Mesenchymal stem cell (in vitro differentiated cells and primary cell): ENCODE measurements at regions not wholly inside any gene's neighbourhood (a gene's known extent, or its start where the extent isn't known, plus 50 kb on each side); places are given as distances from the start of the nearest gene placed in this dataset.

Source experiments
- DNase-seq: peaks from one replicate; pipeline ENCODE4 v3.0.0-alpha.2; 2013
- H2AFZ ChIP-seq: one replicate; pipeline ENCODE4 v1.6.1; 2013; ENCODE audit warnings: low read depth, mild to moderate bottlenecking, control low read depth, inconsistent platforms, low read length, moderate library complexity
- H2AK5ac ChIP-seq: 2 replicates; pipeline ENCODE4 v1.6.1; 2013; ENCODE audit warnings: low read length, moderate library complexity, mild to moderate bottlenecking, inconsistent platforms; ENCODE audit not compliant: severe bottlenecking
- H2BK120ac ChIP-seq: one replicate; pipeline ENCODE4 v1.6.1; 2013; ENCODE audit warnings: low read depth, mild to moderate bottlenecking, inconsistent platforms, low read length, moderate library complexity
- H2BK12ac ChIP-seq, 2 experiments: one replicate each; pipeline ENCODE4 v1.6.1; 2013; ENCODE audit warnings: inconsistent platforms in 2 of 2, low read length in 2 of 2, mild to moderate bottlenecking in 2 of 2, moderate library complexity in 2 of 2, control low read depth in 1 of 2
- H2BK15ac ChIP-seq: one replicate; pipeline ENCODE4 v1.6.1; 2013; ENCODE audit warnings: mild to moderate bottlenecking, low read depth, inconsistent platforms; ENCODE audit not compliant: poor library complexity, severe bottlenecking
- H2BK5ac ChIP-seq: 2 replicates; pipeline ENCODE4 v1.6.1; 2013; ENCODE audit warnings: low read depth, mild to moderate bottlenecking, low read length, control low read depth, inconsistent platforms; ENCODE audit not compliant: poor library complexity, severe bottlenecking
- H3K14ac ChIP-seq, 2 experiments: one replicate each; pipeline ENCODE4 v1.6.1; 2013; ENCODE audit warnings: inconsistent platforms in 2 of 2, low read length in 2 of 2, control low read depth in 1 of 2, mild to moderate bottlenecking in 1 of 2, moderate library complexity in 1 of 2
- H3K18ac ChIP-seq, 2 experiments: one replicate each; pipeline ENCODE4 v1.6.1; 2013; ENCODE audit warnings: inconsistent platforms in 2 of 2, low read length in 2 of 2, control low read depth in 1 of 2, low read depth in 1 of 2, mild to moderate bottlenecking in 1 of 2
- H3K23ac ChIP-seq, 2 experiments: one replicate each; pipeline ENCODE4 v1.6.1; 2013; ENCODE audit warnings: inconsistent platforms in 2 of 2, low read length in 2 of 2, mild to moderate bottlenecking in 2 of 2, moderate library complexity in 2 of 2, control low read depth in 1 of 2
- H3K27ac ChIP-seq: 2 replicates; pipeline ENCODE4 v1.5.1; 2013; ENCODE audit warnings: mild to moderate bottlenecking, moderate library complexity, low read length, control low read depth, inconsistent platforms; ENCODE audit not compliant: poor library complexity, severe bottlenecking
- H3K27me3 ChIP-seq, 2 experiments: 2 replicates each; pipeline versions ENCODE4 v1.6.1 to v1.7.0; 2013; ENCODE audit warnings: low read length in 2 of 2, mild to moderate bottlenecking in 2 of 2, moderate library complexity in 2 of 2, control low read depth in 1 of 2, inconsistent platforms in 1 of 2; ENCODE audit not compliant: control insufficient read depth in 1 of 2, insufficient read depth in 1 of 2
- H3K36me3 ChIP-seq, 2 experiments: 2 replicates each; pipeline versions ENCODE4 v1.6.1 to v1.7.0; 2013; ENCODE audit warnings: low read length in 2 of 2, control low read depth in 1 of 2, inconsistent platforms in 1 of 2, low read depth in 1 of 2, mild to moderate bottlenecking in 1 of 2; ENCODE audit not compliant: insufficient read depth in 2 of 2, control insufficient read depth in 1 of 2
- H3K4ac ChIP-seq, 2 experiments: one replicate each; pipeline ENCODE4 v1.6.1; 2013; ENCODE audit warnings: inconsistent platforms in 2 of 2, low read length in 2 of 2, mild to moderate bottlenecking in 2 of 2, moderate library complexity in 2 of 2, control low read depth in 1 of 2, low read depth in 1 of 2
- H3K4me1 ChIP-seq: 2 replicates; pipeline ENCODE4 v1.6.1; 2013; ENCODE audit warnings: low read depth, low read length, control low read depth; ENCODE audit not compliant: control insufficient read depth, insufficient read depth
- H3K4me2 ChIP-seq: 2 replicates; pipeline ENCODE4 v1.6.1; 2013; ENCODE audit warnings: low read length, mild to moderate bottlenecking, inconsistent platforms; ENCODE audit not compliant: poor library complexity, severe bottlenecking
- H3K4me3 ChIP-seq, 2 experiments: 2 replicates each; pipeline versions ENCODE4 v1.5.1 to v1.7.0; 2013; ENCODE audit warnings: low read length in 2 of 2, mild to moderate bottlenecking in 2 of 2, control low read depth in 1 of 2, low read depth in 1 of 2; ENCODE audit not compliant: insufficient read depth in 1 of 2
- H3K79me1 ChIP-seq: replicated peaks from 2 replicates; pipeline ENCODE4 v1.6.1; 2013; ENCODE audit warnings: mild to moderate bottlenecking, control low read depth, low read length, inconsistent platforms; ENCODE audit not compliant: poor library complexity, severe bottlenecking
- H3K9ac ChIP-seq: 2 replicates; pipeline ENCODE4 v1.7.0; 2013; ENCODE audit warnings: mild to moderate bottlenecking, low read length, moderate library complexity
- H3K9me3 ChIP-seq: 2 replicates; pipeline ENCODE4 v1.7.0; 2013; ENCODE audit warnings: mild to moderate bottlenecking, low read length; ENCODE audit not compliant: control insufficient read depth
- H4K8ac ChIP-seq: one replicate; pipeline ENCODE4 v1.6.1; 2013; ENCODE audit warnings: inconsistent platforms, mild to moderate bottlenecking, low read length, moderate library complexity
- H4K91ac ChIP-seq: one replicate; pipeline ENCODE4 v1.6.1; 2013; ENCODE audit warnings: mild to moderate bottlenecking, low read length, inconsistent platforms
- WGBS: methylation state at CpG from one replicate; pipeline ENCODE4 v1.1.7; 2013; ENCODE audit warnings: mixed read lengths; 5-methylcytosine and 5-hydroxymethylcytosine counted together

DNA sequence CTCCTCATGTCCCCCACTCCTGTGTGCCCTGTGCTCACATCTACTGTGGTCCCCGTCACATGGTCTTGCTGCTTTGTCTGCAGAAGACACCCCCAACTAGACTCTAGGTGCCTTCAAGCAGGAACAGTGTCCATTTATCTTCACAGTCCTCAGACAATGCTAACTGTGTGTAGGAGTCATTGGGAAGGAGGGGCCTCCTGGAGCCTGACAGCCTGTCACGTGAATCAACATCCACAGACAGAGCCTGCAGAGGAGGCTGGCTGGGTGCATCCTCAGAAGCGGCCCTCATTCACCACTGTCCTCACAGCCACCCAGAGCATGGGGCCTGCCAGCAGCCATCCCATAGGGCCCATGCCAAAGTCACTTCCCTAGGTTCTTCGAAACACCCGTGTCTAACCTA is 98.7 kb downstream of the MED10 start:
- no peaks in the 10 kb centered on the region for H3K4me1 ChIP-seq

DNA sequence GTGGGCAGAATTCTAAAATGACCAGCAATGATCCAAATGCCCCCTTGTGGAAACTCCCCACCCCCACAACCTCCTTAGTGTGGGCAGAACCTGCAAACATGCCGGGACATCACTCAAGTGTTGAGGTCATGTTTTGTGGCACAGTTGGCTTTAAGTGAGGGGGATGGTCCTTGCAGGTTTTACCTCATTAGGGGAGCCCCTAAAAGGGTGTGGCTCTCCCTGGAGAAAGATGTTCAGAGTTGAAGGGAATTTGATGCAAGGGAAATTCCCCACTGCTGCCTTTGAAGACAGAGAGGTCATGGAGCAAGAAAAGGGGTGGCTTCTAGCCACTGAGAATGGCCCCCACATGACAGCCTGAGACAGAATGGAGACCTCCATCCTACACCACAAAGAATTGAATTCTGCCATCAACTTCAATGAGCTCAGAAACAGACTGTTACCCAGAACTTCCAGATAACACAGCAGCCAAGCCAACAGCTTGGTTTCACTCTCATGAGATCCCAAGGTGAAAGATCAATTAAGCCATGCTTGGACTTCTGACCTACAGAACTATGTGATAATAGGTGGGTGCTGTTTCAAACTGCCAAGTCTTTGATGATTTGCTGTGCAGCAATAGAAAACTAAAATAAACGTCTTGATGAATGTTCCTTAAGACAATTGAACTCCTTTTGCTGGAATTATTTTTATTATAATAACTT is 103.4 kb downstream of the MED10 start:
- Histone ChIP-seq H2AK5ac (no peak overlapping the region), H3K4me3 (no peak overlapping the region), H3K4me1 (no peaks in the 10 kb centered on the region), H3K18ac (no peak overlapping the region), H2BK120ac (no peak overlapping the region), H3K4ac (no peak overlapping the region), H2BK15ac (no peak overlapping the region), H3K9ac (no peak overlapping the region), H4K91ac (no peak overlapping the region), H3K27me3 (no peaks in the 10 kb centered on the region), H3K9me3 (no peaks in the 10 kb centered on the region), H3K4me2 (no peak overlapping the region), H3K14ac (no peak overlapping the region), H4K8ac (no peak overlapping the region), H2BK12ac (no peak overlapping the region), H3K27ac (no peak overlapping the region), H3K23ac (no peak overlapping the region), H2AFZ (no peak overlapping the region), H3K36me3 (no peaks in the 10 kb centered on the region), H2BK5ac (no peak overlapping the region), H3K79me1 (no peaks in the 10 kb centered on the region)
- 71% methylated on average over 1 of the region's 2 CpGs for WGBS
- no peak for DNase-seq

More for the DNA sequence above, 98.7 kb downstream of the MED10 start:
- H3K4ac ChIP-seq = no peak overlapping the region
- H4K91ac ChIP-seq = no peak overlapping the region
- no peaks in the 10 kb centered on the region for H3K79me1 ChIP-seq
- H2BK5ac ChIP-seq = no peak overlapping the region
- 73% methylated on average over 4 of the region's 5 CpGs for WGBS
- H3K18ac ChIP-seq = no peak overlapping the region
- no peak overlapping the region for H2BK12ac ChIP-seq
- no peaks in the 10 kb centered on the region for H3K9me3 ChIP-seq
- H2BK15ac ChIP-seq = no peak overlapping the region
- H3K27ac ChIP-seq = no peak overlapping the region
- no peak overlapping the region for H3K23ac ChIP-seq
- H2AFZ ChIP-seq = no peak overlapping the region
- no peak overlapping the region for H2AK5ac ChIP-seq
- no peak overlapping the region for H3K4me3 ChIP-seq
- no peak overlapping the region for H4K8ac ChIP-seq
- H3K9ac ChIP-seq = no peak overlapping the region
- no peak overlapping the region for H3K14ac ChIP-seq
- DNase-seq = no peak
- no peak overlapping the region for H2BK120ac ChIP-seq
- no peaks in the 10 kb centered on the region for H3K36me3 ChIP-seq
- no peak overlapping the region for H3K4me2 ChIP-seq
- no peaks in the 10 kb centered on the region for H3K27me3 ChIP-seq

DNA sequence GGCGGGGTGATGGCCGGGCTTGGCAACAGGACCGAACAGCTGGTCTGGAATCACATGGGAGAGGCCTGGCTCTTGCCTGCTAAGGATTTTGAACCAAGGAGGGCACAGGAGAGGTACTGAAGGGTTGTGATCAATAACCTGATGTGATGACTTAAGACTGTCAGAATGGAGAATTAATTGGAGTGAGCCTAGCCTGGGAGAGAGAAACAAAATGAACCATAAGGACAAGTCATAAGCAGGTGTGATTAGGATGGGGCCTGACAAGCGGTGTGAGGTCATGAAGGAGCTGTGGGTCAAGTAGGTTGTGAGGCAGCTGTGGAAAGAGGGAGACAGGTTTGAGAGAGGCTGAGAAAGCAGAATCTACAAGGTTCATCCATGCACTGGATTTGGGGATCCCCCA is 104.6 kb downstream of the MED10 start:
- H3K4me3 ChIP-seq = no peak overlapping the region
- no peak overlapping the region for H4K91ac ChIP-seq
- no peaks in the 10 kb centered on the region for H3K27me3 ChIP-seq
- no peak overlapping the region for H2AK5ac ChIP-seq
- H3K36me3 ChIP-seq = no peaks in the 10 kb centered on the region
- H2BK120ac ChIP-seq = no peak overlapping the region
- no peak for DNase-seq
- 69% methylated on average over 4 of the region's 4 CpGs for WGBS
- no peak overlapping the region for H3K14ac ChIP-seq
- no peak overlapping the region for H3K23ac ChIP-seq
- H2BK15ac ChIP-seq = no peak overlapping the region
- no peak overlapping the region for H3K4me2 ChIP-seq
- H3K27ac ChIP-seq = no peak overlapping the region
- no peaks in the 10 kb centered on the region for H3K9me3 ChIP-seq
- no peak overlapping the region for H2BK5ac ChIP-seq
- H2AFZ ChIP-seq = no peak overlapping the region
- H3K4ac ChIP-seq = no peak overlapping the region
- H4K8ac ChIP-seq = no peak overlapping the region
- no peak overlapping the region for H2BK12ac ChIP-seq
- no peak overlapping the region for H3K18ac ChIP-seq
- H3K79me1 ChIP-seq = no peaks in the 10 kb centered on the region
- no peak overlapping the region for H3K9ac ChIP-seq
- H3K4me1 ChIP-seq = no peaks in the 10 kb centered on the region

DNA sequence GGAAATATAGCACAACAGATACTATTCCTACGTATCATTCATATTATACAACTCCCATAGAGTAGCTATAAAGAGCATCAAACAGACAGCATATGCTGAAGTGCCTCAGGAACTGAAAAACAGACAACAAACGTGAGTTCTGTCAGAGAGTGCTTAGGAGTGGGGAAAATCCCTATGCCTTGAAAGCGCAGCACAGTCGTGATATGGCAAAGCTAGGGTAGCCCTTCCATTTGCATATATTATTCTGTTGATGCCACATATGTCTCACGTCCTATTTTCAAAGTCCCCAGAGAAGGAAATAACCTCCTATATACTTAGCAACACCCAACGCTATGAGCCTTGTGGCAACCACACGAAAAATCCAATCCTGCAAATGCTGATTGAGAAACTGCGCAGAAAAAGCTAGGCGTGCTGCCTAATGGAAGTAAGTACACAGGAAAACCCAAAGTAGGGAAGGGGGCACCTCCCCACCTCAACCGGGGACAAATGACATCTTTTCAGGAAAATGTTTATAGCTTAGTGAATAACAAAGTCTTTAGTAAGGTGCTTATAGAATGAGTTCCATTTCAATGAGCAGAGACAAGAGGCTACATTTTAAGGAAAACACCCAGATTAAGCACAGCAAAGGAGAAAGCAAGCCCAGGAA is 105.1 kb downstream of the MED10 start:
- 77% methylated on average over 10 of the region's 10 CpGs for WGBS

More for the DNA sequence above, 105.1 kb downstream of the MED10 start:
- Histone ChIP-seq H3K23ac (no peak overlapping the region), H3K27me3 (no peaks in the 10 kb centered on the region), H3K4me3 (no peak overlapping the region), H3K4me1 (no peaks in the 10 kb centered on the region), H2BK12ac (no peak overlapping the region), H4K8ac (no peak overlapping the region), H3K4ac (no peak overlapping the region), H3K79me1 (no peaks in the 10 kb centered on the region), H3K4me2 (no peak overlapping the region), H3K9me3 (no peaks in the 10 kb centered on the region), H2BK15ac (no peak overlapping the region), H4K91ac (no peak overlapping the region), H3K9ac (no peak overlapping the region), H3K18ac (no peak overlapping the region), H2BK120ac (no peak overlapping the region), H2BK5ac (no peak overlapping the region), H3K27ac (no peak overlapping the region), H2AK5ac (no peak overlapping the region), H3K14ac (no peak overlapping the region), H3K36me3 (no peaks in the 10 kb centered on the region), H2AFZ (no peak overlapping the region)
- no peak for DNase-seq
